WTC11 (cell line): ENCODE measurements at regions not wholly inside any gene's neighbourhood (a gene's known extent, or its start where the extent isn't known, plus 50 kb on each side); places are given as distances from the start of the nearest gene placed in this dataset.

Experiments used
- ATAC-seq: fragments of 200-7000 bp; cut with Tn5 transposase; 2 replicates; pipeline ENCODE4 v1.10.0; 2021; ENCODE audit warnings: mild to moderate bottlenecking, moderate library complexity
- CTCF ChIA-PET: fragments of 300-600 bp; sonication (Branson Sonifier 250); formaldehyde crosslinking; loops from one replicate; lab custom pipeline; 2021; ENCODE audit warnings: antibody characterized with exemption; lab: Charles Lee
- POLR2A ChIA-PET: fragments of 350-600 bp; sonication (Branson Sonifier 250); formaldehyde crosslinking; loops from one replicate; lab custom pipeline; 2021; ENCODE audit warnings: antibody characterized with exemption; lab: Charles Lee
- DNase-seq: peaks from one replicate; pipeline ENCODE4 v3.0.0; 2021; ENCODE audit warnings: low spot score
- H3K27ac Mint-ChIP-seq: 2 replicates; pipeline ENCODE4 v1.8.0; 2021; ENCODE audit warnings: mixed read lengths
- H3K27me3 Mint-ChIP-seq: 2 replicates; pipeline ENCODE4 v1.8.0; 2021; ENCODE audit warnings: low read depth, mild to moderate bottlenecking, moderate library complexity, mixed read lengths
- H3K36me3 Mint-ChIP-seq: 2 replicates; pipeline ENCODE4 v1.8.0; 2021; ENCODE audit warnings: mixed read lengths
- H3K4me1 Mint-ChIP-seq: 2 replicates; pipeline ENCODE4 v1.8.0; 2022; ENCODE audit warnings: mixed read lengths
- H3K4me3 Mint-ChIP-seq: 2 replicates; pipeline ENCODE4 v1.8.0; 2021; ENCODE audit warnings: mild to moderate bottlenecking, moderate library complexity, mixed read lengths
- H3K9me3 Mint-ChIP-seq: 2 replicates; pipeline ENCODE4 v1.8.0; 2021; ENCODE audit warnings: mixed read lengths
- AFF4 ChIP-seq: sonication (generic); formaldehyde crosslinking; IDR thresholded peaks from 2 replicates; pipeline ENCODE4 v1.8.1; 2023; ENCODE audit warnings: mild to moderate bottlenecking, missing genetic modification reagents, borderline replicate concordance
- AR ChIP-seq: fragments of 250-450 bp; sonication (Bioruptor Pico); IDR thresholded peaks from 2 replicates; pipeline ENCODE4 v1.9.0; 2021; ENCODE audit warnings: mild to moderate bottlenecking
- ATF1 ChIP-seq: sonication (generic); formaldehyde crosslinking; IDR thresholded peaks from 2 replicates; pipeline ENCODE4 v1.8.1; 2023; ENCODE audit warnings: mild to moderate bottlenecking, moderate library complexity, missing genetic modification reagents
- CBFB ChIP-seq: sonication (generic); formaldehyde crosslinking; IDR thresholded peaks from 2 replicates; pipeline ENCODE4 v1.8.1; 2022; ENCODE audit warnings: mild to moderate bottlenecking, low read depth, missing genetic modification reagents
- CREB1 ChIP-seq: sonication (generic); formaldehyde crosslinking; IDR thresholded peaks from 2 replicates; pipeline ENCODE4 v1.8.0; 2023; ENCODE audit warnings: mild to moderate bottlenecking, missing genetic modification reagents
- ERG ChIP-seq: fragments of 250-450 bp; sonication (Bioruptor Pico); IDR thresholded peaks from 2 replicates; pipeline ENCODE4 v1.8.0; 2021; ENCODE audit warnings: mild to moderate bottlenecking
- GTF2I ChIP-seq: fragments of 250-450 bp; sonication (Bioruptor Pico); conservative IDR thresholded peaks from 2 replicates; pipeline ENCODE4 v1.4.0; 2021; ENCODE audit warnings: mild to moderate bottlenecking
- HMGXB4 ChIP-seq: sonication (generic); formaldehyde crosslinking; IDR thresholded peaks from 2 replicates; pipeline ENCODE4 v1.8.1; 2023; ENCODE audit warnings: mild to moderate bottlenecking, moderate library complexity, missing genetic modification reagents
- NFE2L1 ChIP-seq: sonication (generic); formaldehyde crosslinking; IDR thresholded peaks from 2 replicates; pipeline ENCODE4 v1.8.1; 2023; ENCODE audit warnings: missing genetic modification reagents
- OVOL2 ChIP-seq: fragments of 250-450 bp; sonication (Bioruptor Pico); IDR thresholded peaks from 2 replicates; pipeline ENCODE4 v1.9.0; 2021; ENCODE audit warnings: mild to moderate bottlenecking, borderline replicate concordance
- RORB ChIP-seq: fragments of 250-450 bp; sonication (Bioruptor Pico); IDR thresholded peaks from 2 replicates; pipeline ENCODE4 v1.9.0; 2021; ENCODE audit warnings: mild to moderate bottlenecking
- SMAD4 ChIP-seq: sonication (generic); formaldehyde crosslinking; IDR thresholded peaks from 2 replicates; pipeline ENCODE4 v1.8.0; 2022; ENCODE audit warnings: mild to moderate bottlenecking, missing genetic modification reagents
- USF2 ChIP-seq: sonication (generic); formaldehyde crosslinking; IDR thresholded peaks from 2 replicates; pipeline ENCODE4 v1.8.1; 2023; ENCODE audit warnings: mild to moderate bottlenecking, missing genetic modification reagents, moderate library complexity
- ZBTB21 ChIP-seq: sonication (generic); formaldehyde crosslinking; IDR thresholded peaks from 2 replicates; pipeline ENCODE4 v1.8.1; 2023; ENCODE audit warnings: mild to moderate bottlenecking, missing genetic modification reagents, borderline replicate concordance
- ZNF138 ChIP-seq: sonication (generic); formaldehyde crosslinking; conservative IDR thresholded peaks from 2 replicates; pipeline ENCODE4 v1.8.1; 2022; ENCODE audit warnings: mild to moderate bottlenecking, moderate library complexity, missing genetic modification reagents
- ZNF263 ChIP-seq: sonication (generic); formaldehyde crosslinking; IDR thresholded peaks from 2 replicates; pipeline ENCODE4 v1.8.1; 2022; ENCODE audit warnings: low read depth, mild to moderate bottlenecking, moderate library complexity, missing genetic modification reagents
- TF ChIP-seq, protein P1 (sequence below): sonication (generic); formaldehyde crosslinking; IDR thresholded peaks from 2 replicates; pipeline ENCODE4 v1.8.0; 2022; ENCODE audit warnings: mild to moderate bottlenecking, missing genetic modification reagents
- TF ChIP-seq, protein P2 (sequence below): sonication (generic); formaldehyde crosslinking; IDR thresholded peaks from 2 replicates; pipeline ENCODE4 v1.8.1; 2022; ENCODE audit warnings: low read depth, missing genetic modification reagents, borderline replicate concordance
- TF ChIP-seq, protein P3 (sequence below): sonication (generic); formaldehyde crosslinking; IDR thresholded peaks from 2 replicates; pipeline ENCODE4 v1.8.1; 2023; ENCODE audit warnings: mild to moderate bottlenecking, missing genetic modification reagents, moderate library complexity

DNA sequence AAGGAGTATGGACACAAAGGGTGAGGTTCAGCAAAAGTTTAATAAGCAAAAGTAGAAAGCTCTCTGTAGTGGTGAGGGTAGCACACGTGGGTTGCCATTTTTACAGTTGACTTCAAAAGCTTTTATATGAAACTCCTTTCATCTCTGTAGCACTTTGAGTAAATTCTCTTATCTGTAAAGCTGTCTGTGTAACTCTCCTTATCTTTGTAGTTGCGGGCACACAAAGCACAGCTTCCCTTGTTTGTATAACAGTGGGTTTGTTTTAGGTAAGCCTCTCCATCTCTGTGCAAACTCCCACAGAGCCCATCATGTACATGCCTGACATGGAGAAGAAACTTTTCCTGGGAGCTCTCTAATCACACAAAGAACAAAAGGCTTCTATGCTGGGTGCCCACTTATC is 325.9 kb upstream of the PABPC5 start:
- POLR2A ChIA-PET, result no interaction called here

More for the DNA sequence above, 325.9 kb upstream of the PABPC5 start:
- no peaks in the 10 kb centered on the region for H3K27me3 Mint-ChIP-seq
- DNase-seq (no peak), ATAC-seq (no peak)
- no peaks in the 10 kb centered on the region for H3K36me3 Mint-ChIP-seq
- H3K27ac Mint-ChIP-seq, result no peak overlapping the region
- CTCF ChIA-PET, result no interaction called here
- TF ChIP-seq HMGXB4 (CRISPR knock-in tag) (no peak), AR (CRISPR knock-in tag) (no peak), CREB1 (CRISPR knock-in tag) (no peak), ZNF138 (CRISPR knock-in tag) (no peak), NFE2L1 (no peak), OVOL2 (CRISPR knock-in tag) (no peak), USF2 (CRISPR knock-in tag) (no peak), ERG (CRISPR knock-in tag) (no peak), ZBTB21 (CRISPR knock-in tag) (no peak), SMAD4 (CRISPR knock-in tag) (no peak), ATF1 (CRISPR knock-in tag) (no peak), ZNF263 (CRISPR knock-in tag) (no peak), CBFB (CRISPR knock-in tag) (no peak), AFF4 (CRISPR knock-in tag) (no peak), RORB (no peak), GTF2I (no peak)
- TF ChIP-seq, protein P1, sequence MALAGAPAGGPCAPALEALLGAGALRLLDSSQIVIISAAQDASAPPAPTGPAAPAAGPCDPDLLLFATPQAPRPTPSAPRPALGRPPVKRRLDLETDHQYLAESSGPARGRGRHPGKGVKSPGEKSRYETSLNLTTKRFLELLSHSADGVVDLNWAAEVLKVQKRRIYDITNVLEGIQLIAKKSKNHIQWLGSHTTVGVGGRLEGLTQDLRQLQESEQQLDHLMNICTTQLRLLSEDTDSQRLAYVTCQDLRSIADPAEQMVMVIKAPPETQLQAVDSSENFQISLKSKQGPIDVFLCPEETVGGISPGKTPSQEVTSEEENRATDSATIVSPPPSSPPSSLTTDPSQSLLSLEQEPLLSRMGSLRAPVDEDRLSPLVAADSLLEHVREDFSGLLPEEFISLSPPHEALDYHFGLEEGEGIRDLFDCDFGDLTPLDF (CRISPR knock-in tag), result no peak
- TF ChIP-seq, protein P2, sequence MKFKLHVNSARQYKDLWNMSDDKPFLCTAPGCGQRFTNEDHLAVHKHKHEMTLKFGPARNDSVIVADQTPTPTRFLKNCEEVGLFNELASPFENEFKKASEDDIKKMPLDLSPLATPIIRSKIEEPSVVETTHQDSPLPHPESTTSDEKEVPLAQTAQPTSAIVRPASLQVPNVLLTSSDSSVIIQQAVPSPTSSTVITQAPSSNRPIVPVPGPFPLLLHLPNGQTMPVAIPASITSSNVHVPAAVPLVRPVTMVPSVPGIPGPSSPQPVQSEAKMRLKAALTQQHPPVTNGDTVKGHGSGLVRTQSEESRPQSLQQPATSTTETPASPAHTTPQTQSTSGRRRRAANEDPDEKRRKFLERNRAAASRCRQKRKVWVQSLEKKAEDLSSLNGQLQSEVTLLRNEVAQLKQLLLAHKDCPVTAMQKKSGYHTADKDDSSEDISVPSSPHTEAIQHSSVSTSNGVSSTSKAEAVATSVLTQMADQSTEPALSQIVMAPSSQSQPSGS (CRISPR knock-in tag), result no peak
- TF ChIP-seq, protein P3, sequence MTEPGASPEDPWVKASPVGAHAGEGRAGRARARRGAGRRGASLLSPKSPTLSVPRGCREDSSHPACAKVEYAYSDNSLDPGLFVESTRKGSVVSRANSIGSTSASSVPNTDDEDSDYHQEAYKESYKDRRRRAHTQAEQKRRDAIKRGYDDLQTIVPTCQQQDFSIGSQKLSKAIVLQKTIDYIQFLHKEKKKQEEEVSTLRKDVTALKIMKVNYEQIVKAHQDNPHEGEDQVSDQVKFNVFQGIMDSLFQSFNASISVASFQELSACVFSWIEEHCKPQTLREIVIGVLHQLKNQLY (CRISPR knock-in tag), result no peak
- H3K4me3 Mint-ChIP-seq, result no peak overlapping the region
- no peaks in the 10 kb centered on the region for H3K4me1 Mint-ChIP-seq
- peaks cover 14% of the 10 kb centered on the region for H3K9me3 Mint-ChIP-seq
